GM19025 (cell line): ENCODE measurements at regions not wholly inside any gene's neighbourhood (a gene's known extent, or its start where the extent isn't known, plus 50 kb on each side); places are given as distances from the start of the nearest gene placed in this dataset.
"Not testable (repeated sequence)": the region's sequence is repeated elsewhere in the genome, so short reads cannot be mapped to it uniquely, and the experiment has no call there.

Experiments
- ATAC-seq: cut with Tn5 transposase; IDR thresholded peaks from one replicate; pipeline ENCODE4 v1.9.1; 2021; ENCODE audit warnings: mild to moderate bottlenecking, low read depth, moderate library complexity; ENCODE audit not compliant: unreplicated experiment

- ATAC-seq = no peak
Measured at GRCh38 chr2:224650815-224651439, 65.2 kb downstream of the CCDC195 start.

GRCh38 chr2:224647684-224648083 is 62.5 kb upstream of the CUL3 start:
- not testable (repeated sequence) for ATAC-seq

DNA sequence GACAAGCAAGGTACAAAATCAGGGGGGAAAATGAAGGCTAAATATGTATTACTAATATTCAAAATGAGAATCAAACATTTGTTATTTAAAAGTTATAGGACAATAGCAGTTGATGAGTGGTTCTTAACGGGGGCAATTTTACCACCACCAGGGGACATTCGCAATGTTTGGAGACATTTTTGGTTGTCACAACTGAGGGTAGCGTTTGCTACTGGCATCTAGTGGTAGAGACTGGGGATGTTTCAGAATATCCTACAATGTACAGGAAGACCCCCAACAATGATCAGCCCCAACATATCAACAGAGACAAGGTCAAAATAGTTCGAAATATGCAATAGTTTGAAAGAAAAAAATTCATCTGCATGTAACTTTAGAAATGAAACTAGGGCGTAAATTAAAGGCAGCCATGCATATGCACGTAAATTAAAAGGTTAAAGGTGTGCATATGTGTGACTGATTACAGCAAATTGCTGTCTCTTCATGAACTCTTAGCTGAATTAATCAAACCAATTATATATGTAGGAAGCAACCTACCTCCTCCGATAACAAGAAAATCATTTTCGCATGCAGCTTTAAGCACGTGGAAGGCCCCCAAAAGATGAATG is 61.2 kb upstream of the CUL3 start:
- no peak for ATAC-seq

- no peak for ATAC-seq
Measured at GRCh38 chr2:224645722-224646121, 60.6 kb upstream of the CUL3 start.

DNA sequence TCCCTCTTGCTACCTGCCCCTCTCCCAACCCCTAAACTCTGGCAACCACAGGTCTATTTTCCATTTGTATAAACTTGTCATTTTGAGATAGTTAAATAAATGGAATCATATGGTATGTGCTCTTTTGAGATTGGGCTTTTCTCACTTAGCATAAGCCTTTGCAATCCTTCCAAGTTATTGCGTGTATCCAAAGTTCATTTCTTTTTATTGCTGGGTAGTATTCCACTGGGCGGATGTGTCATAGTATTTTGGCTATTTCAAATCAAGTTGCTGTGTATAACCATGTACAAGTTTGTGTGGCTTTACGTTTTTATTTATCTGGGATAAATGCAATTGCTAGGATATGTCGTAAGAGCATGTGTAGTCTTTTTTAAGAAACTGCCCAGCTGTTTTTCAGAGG is 55.5 kb upstream of the CUL3 start:
- no peak for ATAC-seq

- ATAC-seq = peak; percentile 86
Measured at GRCh38 chr2:224638301-224638823, 53.2 kb upstream of the CUL3 start.
